Natural killer cell (primary cell): ENCODE measurements at regions not wholly inside any gene's neighbourhood (a gene's known extent, or its start where the extent isn't known, plus 50 kb on each side); places are given as distances from the start of the nearest gene placed in this dataset.

Experiments used
- ATAC-seq, 3 donors: fragments of 150-1000 bp in 2 of 3; fragments of 200-7000 bp in 1 of 3; cut with Tn5 transposase; 1 replicate in 1 of 3; 2 replicates in 2 of 3; pipeline ENCODE4 v1.10.0; 2021; ENCODE audit warnings: mild to moderate bottlenecking in 2 of 3, moderate library complexity in 2 of 3
- DNase-seq, 2 donors: peaks; one replicate each; pipeline versions ENCODE4 v3.0.0 to v3.0.0-alpha.2; 2013 to 2021; ENCODE audit warnings: mixed read lengths in 1 of 2
- H3K27ac ChIP-seq: one replicate; pipeline ENCODE4 v1.5.1; 2013; ENCODE audit warnings: mild to moderate bottlenecking, low read length
- H3K27me3 ChIP-seq: one replicate; pipeline ENCODE4 v1.6.1; 2013; ENCODE audit warnings: low read length; ENCODE audit not compliant: control insufficient read depth, insufficient read depth
- H3K36me3 ChIP-seq: one replicate; pipeline ENCODE4 v1.6.1; 2013; ENCODE audit warnings: low read length; ENCODE audit not compliant: control insufficient read depth, insufficient read depth
- H3K4me1 ChIP-seq: one replicate; pipeline ENCODE4 v1.6.1; 2013; ENCODE audit warnings: low read length; ENCODE audit not compliant: control insufficient read depth, insufficient read depth
- H3K4me3 ChIP-seq: one replicate; pipeline ENCODE4 v1.5.1; 2013; ENCODE audit warnings: low read length
- H3K9me3 ChIP-seq: one replicate; pipeline ENCODE4 v1.6.1; 2013; ENCODE audit warnings: low read length; ENCODE audit not compliant: control insufficient read depth, insufficient read depth
- H3K27ac Mint-ChIP-seq, 2 donors: one replicate each; pipeline ENCODE4 v1.8.0; 2022; ENCODE audit warnings: mild to moderate bottlenecking in 2 of 2, mixed read lengths in 2 of 2, moderate library complexity in 1 of 2
- H3K27me3 Mint-ChIP-seq, 2 donors: one replicate each; pipeline ENCODE4 v1.8.0; 2022; ENCODE audit warnings: low read depth in 2 of 2, mixed read lengths in 2 of 2
- H3K36me3 Mint-ChIP-seq: one replicate; pipeline ENCODE4 v1.8.0; 2022; ENCODE audit warnings: mixed read lengths
- H3K4me1 Mint-ChIP-seq, 2 donors: one replicate each; pipeline ENCODE4 v1.8.0; 2022; ENCODE audit warnings: mixed read lengths in 2 of 2
- H3K4me3 Mint-ChIP-seq: one replicate; pipeline ENCODE4 v1.8.0; 2022; ENCODE audit warnings: mild to moderate bottlenecking, moderate library complexity, mixed read lengths
- H3K9me3 Mint-ChIP-seq, 2 donors: one replicate each; pipeline ENCODE4 v1.8.0; 2022; ENCODE audit warnings: mixed read lengths in 2 of 2
- WGBS: methylation state at CpG from one replicate; pipeline ENCODE4 v1.1.7; 2013; ENCODE audit warnings: missing lambda C conversion rate; ENCODE audit not compliant: insufficient coverage; 5-methylcytosine and 5-hydroxymethylcytosine counted together
- intact Hi-C: fragments of 100-400 bp; cut with micrococcal nuclease; formaldehyde crosslinking; loops from one replicate; pipeline ENCODE4 v1.14.2; 2022
- TF ChIP-seq, protein P1 (sequence below): fragments of 200-600 bp; IDR thresholded peaks from one replicate; pipeline ENCODE4 v1.8.0; 2022; ENCODE audit warnings: antibody characterized with exemption

GRCh38 chr11:109818290-109818689 lies 274.9 kb upstream of the ZC3H12C start:
- H3K4me3 ChIP-seq = no peak overlapping the region
- Mint-ChIP-seq H3K4me3 (peak overlapping the region; percentile 22), H3K4me1 (peaks cover 0 to 6% of the 10 kb centered on the region in 2 donors), H3K27me3 (no peaks in the 10 kb centered on the region), H3K27ac (no peak overlapping the region), H3K9me3 (peaks cover 2 to 4% of the 10 kb centered on the region in 2 donors), H3K36me3 (no peaks in the 10 kb centered on the region)
- DNase-seq (no peak), ATAC-seq (no peak)
- no peak overlapping the region for H3K27ac ChIP-seq
- 35% methylated on average over 10 of the region's 10 CpGs for WGBS
- no peaks in the 10 kb centered on the region for H3K4me1 ChIP-seq
- intact Hi-C loops = no loop called here
- TF ChIP-seq, protein P1, sequence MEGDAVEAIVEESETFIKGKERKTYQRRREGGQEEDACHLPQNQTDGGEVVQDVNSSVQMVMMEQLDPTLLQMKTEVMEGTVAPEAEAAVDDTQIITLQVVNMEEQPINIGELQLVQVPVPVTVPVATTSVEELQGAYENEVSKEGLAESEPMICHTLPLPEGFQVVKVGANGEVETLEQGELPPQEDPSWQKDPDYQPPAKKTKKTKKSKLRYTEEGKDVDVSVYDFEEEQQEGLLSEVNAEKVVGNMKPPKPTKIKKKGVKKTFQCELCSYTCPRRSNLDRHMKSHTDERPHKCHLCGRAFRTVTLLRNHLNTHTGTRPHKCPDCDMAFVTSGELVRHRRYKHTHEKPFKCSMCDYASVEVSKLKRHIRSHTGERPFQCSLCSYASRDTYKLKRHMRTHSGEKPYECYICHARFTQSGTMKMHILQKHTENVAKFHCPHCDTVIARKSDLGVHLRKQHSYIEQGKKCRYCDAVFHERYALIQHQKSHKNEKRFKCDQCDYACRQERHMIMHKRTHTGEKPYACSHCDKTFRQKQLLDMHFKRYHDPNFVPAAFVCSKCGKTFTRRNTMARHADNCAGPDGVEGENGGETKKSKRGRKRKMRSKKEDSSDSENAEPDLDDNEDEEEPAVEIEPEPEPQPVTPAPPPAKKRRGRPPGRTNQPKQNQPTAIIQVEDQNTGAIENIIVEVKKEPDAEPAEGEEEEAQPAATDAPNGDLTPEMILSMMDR = no peak
- H3K36me3 ChIP-seq = no peaks in the 10 kb centered on the region
- H3K27me3 ChIP-seq = no peaks in the 10 kb centered on the region
- H3K9me3 ChIP-seq = no peaks in the 10 kb centered on the region

DNA sequence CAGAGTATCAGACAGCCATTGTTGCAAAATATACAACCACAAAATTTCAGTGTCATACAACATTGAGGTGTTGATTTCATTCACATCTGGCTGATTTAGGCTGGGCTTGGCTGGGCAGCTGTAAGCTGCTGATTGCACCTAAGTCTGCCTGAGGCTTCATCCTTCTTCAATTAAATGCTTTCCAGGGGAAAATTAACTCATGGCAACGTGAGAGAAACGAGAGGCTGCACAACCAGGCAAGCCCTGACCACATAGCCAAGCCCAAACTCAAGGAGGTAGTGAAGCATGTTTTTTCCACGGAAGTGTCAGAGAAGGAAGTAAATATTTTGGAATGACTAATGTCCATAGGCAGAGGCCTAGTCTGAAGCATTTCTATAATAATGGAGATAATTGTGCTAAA lies 273.8 kb upstream of the ZC3H12C start:
- intact Hi-C loops = no loop called here
- no peaks in the 10 kb centered on the region for H3K36me3 ChIP-seq
- TF ChIP-seq, protein P1 = no peak
- H3K4me1 Mint-ChIP-seq = peaks cover 0 to 6% of the 10 kb centered on the region in 2 donors
- no peak overlapping the region for H3K27ac Mint-ChIP-seq
- no peaks in the 10 kb centered on the region for H3K9me3 ChIP-seq
- H3K27me3 ChIP-seq = no peaks in the 10 kb centered on the region
- ATAC-seq (no peak), DNase-seq (no peak)
- peaks cover 3 to 6% of the 10 kb centered on the region in 2 donors for H3K9me3 Mint-ChIP-seq
- H3K4me3 ChIP-seq = no peak overlapping the region
- WGBS = 47% methylated on average over 2 of the region's 3 CpGs
- no peak overlapping the region for H3K27ac ChIP-seq
- H3K27me3 Mint-ChIP-seq = no peaks in the 10 kb centered on the region
- no peaks in the 10 kb centered on the region for H3K36me3 Mint-ChIP-seq
- H3K4me1 ChIP-seq = no peaks in the 10 kb centered on the region
- no peak overlapping the region for H3K4me3 Mint-ChIP-seq

DNA sequence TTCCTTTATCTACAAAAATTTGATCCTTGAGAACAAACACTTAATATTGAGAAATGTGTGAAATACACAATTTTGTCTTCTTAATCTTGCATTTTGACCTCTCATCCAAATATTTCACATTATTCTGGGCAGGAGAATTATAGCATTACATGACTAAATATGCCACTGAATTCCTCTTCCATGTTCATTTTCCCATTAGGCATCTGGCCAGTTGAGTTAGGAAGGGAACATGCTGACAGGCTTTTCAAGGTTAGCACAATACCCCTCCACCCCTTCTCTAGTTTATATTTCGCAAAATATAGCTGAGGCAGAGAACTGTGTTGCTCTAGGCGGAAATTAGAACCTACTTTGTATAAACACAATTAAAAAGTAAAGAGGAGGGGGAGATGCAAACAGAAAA lies 271.7 kb upstream of the ZC3H12C start:
- no peaks in the 10 kb centered on the region for H3K27me3 ChIP-seq
- no peaks in the 10 kb centered on the region for H3K4me1 ChIP-seq
- no CpG with 5 or more reads among the region's 2 CpGs for WGBS
- TF ChIP-seq, protein P1 = no peak
- H3K4me3 ChIP-seq = no peak overlapping the region
- ATAC-seq (no peak), DNase-seq (no peak)
- H3K9me3 ChIP-seq = no peaks in the 10 kb centered on the region
- no peak overlapping the region for H3K4me3 Mint-ChIP-seq
- H3K36me3 ChIP-seq = no peaks in the 10 kb centered on the region
- no peak overlapping the region for H3K27ac ChIP-seq
- H3K9me3 Mint-ChIP-seq = peaks cover 0 to 4% of the 10 kb centered on the region in 2 donors
- intact Hi-C loops = no loop called here
- no peaks in the 10 kb centered on the region for H3K36me3 Mint-ChIP-seq
- no peak overlapping the region for H3K27ac Mint-ChIP-seq
- peaks cover 0 to 6% of the 10 kb centered on the region in 2 donors for H3K4me1 Mint-ChIP-seq
- no peaks in the 10 kb centered on the region for H3K27me3 Mint-ChIP-seq

GRCh38 chr11:109822436-109823102 lies 270.6 kb upstream of the ZC3H12C start:
- TF ChIP-seq, protein P1 = no peak
- Mint-ChIP-seq H3K9me3 (peaks cover 0 to 4% of the 10 kb centered on the region in 2 donors), H3K27ac (no peak overlapping the region), H3K4me1 (peaks cover 0 to 6% of the 10 kb centered on the region in 2 donors), H3K36me3 (no peaks in the 10 kb centered on the region), H3K4me3 (no peak overlapping the region), H3K27me3 (no peaks in the 10 kb centered on the region)
- H3K36me3 ChIP-seq = no peaks in the 10 kb centered on the region
- 87% methylated on average over 6 of the region's 6 CpGs for WGBS
- intact Hi-C loops = no loop called here
- ATAC-seq = no peak
- DNase-seq = no peak
- H3K4me3 ChIP-seq = no peak overlapping the region
- no peaks in the 10 kb centered on the region for H3K9me3 ChIP-seq
- no peaks in the 10 kb centered on the region for H3K4me1 ChIP-seq
- H3K27me3 ChIP-seq = no peaks in the 10 kb centered on the region
- H3K27ac ChIP-seq = no peak overlapping the region
